ENCODE measurements at regions not wholly inside any gene's neighbourhood (a gene's known extent, or its start where the extent isn't known, plus 50 kb on each side); places are given as distances from the start of the nearest gene placed in this dataset.

DNA sequence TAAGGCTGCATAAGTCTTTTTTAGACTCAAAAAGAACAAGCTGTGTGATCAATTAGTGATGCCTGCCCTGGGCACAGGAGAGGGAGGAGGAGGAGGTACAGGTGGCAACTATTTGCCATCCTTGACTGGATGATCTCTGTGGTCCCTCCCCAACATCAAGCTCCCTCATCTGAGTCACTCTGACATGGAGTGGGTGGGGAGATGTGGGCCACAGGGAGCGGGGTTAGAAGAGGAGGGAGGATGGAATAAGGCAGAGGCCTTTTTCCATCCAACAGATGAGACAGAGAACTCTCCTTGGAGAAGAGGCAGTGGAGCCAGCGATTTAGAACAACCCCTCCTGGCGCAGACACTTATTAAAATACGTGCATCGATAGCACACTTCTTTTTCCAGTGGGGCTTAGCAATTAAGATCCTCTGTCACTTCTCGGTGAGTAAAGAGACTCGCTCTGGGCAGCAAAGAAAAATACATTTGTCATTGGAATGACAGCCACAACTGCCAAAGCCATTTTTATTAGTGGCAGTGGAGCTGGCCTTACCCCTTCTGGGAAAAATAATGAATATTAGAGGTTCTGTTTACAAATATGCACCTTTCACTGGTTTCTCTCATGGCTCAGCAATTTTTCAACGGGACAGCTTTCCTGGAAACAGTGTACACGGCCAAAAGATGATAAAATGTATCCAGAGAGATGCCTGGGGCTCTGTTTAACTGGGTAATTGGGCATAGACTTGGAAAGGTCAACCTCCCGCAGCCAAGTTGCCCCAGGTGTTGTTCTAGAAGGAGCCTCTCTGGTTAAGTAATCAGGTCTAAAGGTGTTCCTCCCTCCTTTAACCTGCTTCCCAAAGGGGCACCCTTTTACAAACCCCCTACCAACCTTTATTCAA lies 238.4 kb upstream of the CXCR4 start:
- DNase-seq (ENCODE audit: low read depth), result no peak
- TF ChIP-seq, protein P1, sequence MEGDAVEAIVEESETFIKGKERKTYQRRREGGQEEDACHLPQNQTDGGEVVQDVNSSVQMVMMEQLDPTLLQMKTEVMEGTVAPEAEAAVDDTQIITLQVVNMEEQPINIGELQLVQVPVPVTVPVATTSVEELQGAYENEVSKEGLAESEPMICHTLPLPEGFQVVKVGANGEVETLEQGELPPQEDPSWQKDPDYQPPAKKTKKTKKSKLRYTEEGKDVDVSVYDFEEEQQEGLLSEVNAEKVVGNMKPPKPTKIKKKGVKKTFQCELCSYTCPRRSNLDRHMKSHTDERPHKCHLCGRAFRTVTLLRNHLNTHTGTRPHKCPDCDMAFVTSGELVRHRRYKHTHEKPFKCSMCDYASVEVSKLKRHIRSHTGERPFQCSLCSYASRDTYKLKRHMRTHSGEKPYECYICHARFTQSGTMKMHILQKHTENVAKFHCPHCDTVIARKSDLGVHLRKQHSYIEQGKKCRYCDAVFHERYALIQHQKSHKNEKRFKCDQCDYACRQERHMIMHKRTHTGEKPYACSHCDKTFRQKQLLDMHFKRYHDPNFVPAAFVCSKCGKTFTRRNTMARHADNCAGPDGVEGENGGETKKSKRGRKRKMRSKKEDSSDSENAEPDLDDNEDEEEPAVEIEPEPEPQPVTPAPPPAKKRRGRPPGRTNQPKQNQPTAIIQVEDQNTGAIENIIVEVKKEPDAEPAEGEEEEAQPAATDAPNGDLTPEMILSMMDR (conservative IDR thresholded peaks at IDR 0.05; ENCODE audit: control insufficient read depth, insufficient read depth, low read depth, low read length), result no peak
- H3K4me3 ChIP-seq (ENCODE audit: control insufficient read depth, low read depth, low read length), result no peak overlapping the region

DNA sequence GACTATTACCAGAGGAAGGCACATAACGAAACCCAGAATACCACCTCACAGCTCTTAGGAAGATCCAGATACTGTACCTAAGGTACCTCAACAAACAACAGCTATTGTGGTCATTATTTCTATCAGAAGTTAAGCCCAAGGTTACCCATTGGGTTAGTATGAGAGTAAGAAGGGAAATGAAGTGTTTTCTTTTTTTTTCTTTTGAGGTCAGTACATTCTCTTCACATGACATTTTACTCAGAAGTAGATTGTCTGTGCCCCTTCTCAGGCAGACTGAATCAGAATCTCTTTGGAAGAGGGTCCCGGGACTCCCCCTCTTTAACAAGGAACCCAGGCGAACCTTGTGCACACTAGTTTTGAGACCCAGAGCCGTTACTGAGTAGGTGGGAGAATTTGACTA lies 233.7 kb upstream of the CXCR4 start:
- TF ChIP-seq, protein P1 (conservative IDR thresholded peaks at IDR 0.05; ENCODE audit: control insufficient read depth, insufficient read depth, low read depth, low read length), result no peak
- DNase-seq (ENCODE audit: low read depth), result no peak
- no peak overlapping the region for H3K4me3 ChIP-seq (ENCODE audit: control insufficient read depth, low read depth, low read length)

DNA sequence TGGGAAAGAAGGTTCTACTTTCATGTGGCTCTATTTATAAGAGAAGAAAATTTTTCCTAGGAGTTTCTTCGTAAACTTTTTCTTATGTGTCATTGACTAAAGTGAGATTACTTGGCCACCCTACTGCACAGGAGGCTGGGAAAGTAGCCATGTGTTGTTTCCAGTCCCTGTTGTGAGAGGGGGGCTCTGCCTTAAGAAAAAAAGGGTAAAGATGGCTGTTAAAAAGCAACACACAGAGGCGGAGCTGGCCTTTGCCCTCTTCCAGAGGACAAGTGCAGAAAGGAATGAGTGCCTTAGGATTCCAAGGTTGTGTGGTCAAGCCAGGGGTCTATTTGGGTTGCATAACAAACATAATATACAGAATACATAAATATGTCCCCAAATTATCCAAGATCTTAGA lies 230.0 kb upstream of the CXCR4 start:
- H3K4me3 ChIP-seq (ENCODE audit: control insufficient read depth, low read depth, low read length), result no peak overlapping the region
- no peak for DNase-seq (ENCODE audit: low read depth)
- TF ChIP-seq, protein P1 (conservative IDR thresholded peaks at IDR 0.05; ENCODE audit: control insufficient read depth, insufficient read depth, low read depth, low read length), result no peak

DNA sequence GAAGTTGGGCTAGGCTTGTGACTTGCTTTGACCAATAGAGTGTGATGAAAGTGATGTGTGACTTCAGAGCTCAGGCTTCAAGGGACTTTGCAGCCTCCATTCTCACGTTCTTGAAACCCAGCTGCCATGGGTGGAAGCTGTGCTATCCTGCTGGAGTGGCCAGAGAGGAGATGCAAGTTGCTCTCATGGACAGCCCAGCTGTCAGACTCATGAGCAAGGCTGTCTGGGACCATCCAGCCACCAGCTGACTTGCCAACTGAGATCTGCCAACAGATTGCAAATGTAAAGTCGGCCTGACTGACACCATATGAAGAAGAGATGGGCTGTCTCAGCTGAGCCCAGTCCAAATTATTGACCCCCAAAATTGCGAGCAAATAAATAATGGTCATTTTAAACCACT lies 226.4 kb upstream of the CXCR4 start:
- no peak overlapping the region for H3K4me3 ChIP-seq (ENCODE audit: control insufficient read depth, low read depth, low read length)
- TF ChIP-seq, protein P1 (conservative IDR thresholded peaks at IDR 0.05; ENCODE audit: control insufficient read depth, insufficient read depth, low read depth, low read length), result no peak
- DNase-seq (ENCODE audit: low read depth), result no peak

DNA sequence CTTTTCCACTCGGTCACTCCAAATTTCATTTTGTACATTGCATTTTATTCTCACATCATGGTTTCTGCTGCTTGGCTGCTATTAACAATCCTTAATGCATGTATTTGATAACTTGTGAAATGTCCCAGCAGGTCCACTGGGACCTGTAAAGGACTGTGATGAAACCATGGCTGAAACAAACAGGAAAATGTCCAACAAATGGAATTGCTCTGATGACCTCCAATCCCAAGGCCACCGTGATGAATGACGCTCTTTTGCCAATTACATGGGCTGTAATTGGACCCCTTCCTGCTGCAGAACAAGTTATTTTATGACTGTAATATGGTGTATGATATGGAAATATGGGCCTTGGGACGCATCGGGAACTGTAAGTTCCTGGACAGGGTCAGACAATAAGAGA lies 224.2 kb upstream of the CXCR4 start:
- no peak overlapping the region for H3K4me3 ChIP-seq (ENCODE audit: control insufficient read depth, low read depth, low read length)
- TF ChIP-seq, protein P1 (conservative IDR thresholded peaks at IDR 0.05; ENCODE audit: control insufficient read depth, insufficient read depth, low read depth, low read length), result no peak
- no peak for DNase-seq (ENCODE audit: low read depth)

DNA sequence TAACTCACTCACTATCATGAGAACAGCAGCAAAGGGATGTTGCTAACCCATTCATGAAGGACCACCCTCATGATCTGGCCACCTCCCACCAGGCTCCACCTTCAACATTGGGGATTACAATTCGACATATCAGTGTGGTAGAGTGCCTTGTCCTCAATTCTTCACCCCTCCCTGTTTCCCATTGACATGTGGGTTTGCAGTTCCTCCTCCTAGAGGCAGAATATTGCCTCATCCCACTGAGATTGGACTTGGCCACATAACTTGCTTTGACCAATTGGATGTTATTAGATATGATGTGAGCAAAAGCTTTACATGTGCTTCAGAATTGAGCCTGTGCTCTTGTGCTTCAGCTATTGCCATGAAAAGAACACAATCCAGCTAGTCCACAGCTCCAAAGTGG lies 217.0 kb upstream of the CXCR4 start:
- DNase-seq (ENCODE audit: low read depth), result no peak
- TF ChIP-seq, protein P1 (conservative IDR thresholded peaks at IDR 0.05; ENCODE audit: control insufficient read depth, insufficient read depth, low read depth, low read length), result no peak
- no peak overlapping the region for H3K4me3 ChIP-seq (ENCODE audit: control insufficient read depth, low read depth, low read length)

Data from fibroblast of mammary gland (primary cell).